H9 (cell line): ENCODE measurements at regions not wholly inside any gene's neighbourhood (a gene's known extent, or its start where the extent isn't known, plus 50 kb on each side); places are given as distances from the start of the nearest gene placed in this dataset.

ENCODE experiments used
- DNase-seq: peaks from one replicate; pipeline ENCODE4 v3.0.0-alpha.2; 2017
- H2AFZ ChIP-seq: one replicate; pipeline ENCODE4 v1.6.1; 2013; ENCODE audit warnings: mild to moderate bottlenecking, low read length, control low read depth, moderate library complexity
- H2AK5ac ChIP-seq: 2 replicates; pipeline ENCODE4 v1.6.1; 2013; ENCODE audit warnings: low read length, control low read depth, mixed read lengths; ENCODE audit not compliant: insufficient read length
- H2BK120ac ChIP-seq: one replicate; pipeline ENCODE4 v1.6.1; 2013; ENCODE audit warnings: low read depth, mild to moderate bottlenecking, low read length, control low read depth, inconsistent platforms; ENCODE audit not compliant: poor library complexity, severe bottlenecking
- H2BK12ac ChIP-seq: 2 replicates; pipeline ENCODE4 v1.6.1; 2013; ENCODE audit warnings: low read length, control low read depth, mixed read lengths, low read depth; ENCODE audit not compliant: insufficient read length
- H2BK15ac ChIP-seq: 2 replicates; pipeline ENCODE4 v1.6.1; 2013; ENCODE audit warnings: low read depth, low read length, control low read depth
- H2BK20ac ChIP-seq: one replicate; pipeline ENCODE4 v1.6.1; 2013; ENCODE audit warnings: low read depth, mild to moderate bottlenecking, low read length, control low read depth, inconsistent platforms; ENCODE audit not compliant: poor library complexity, severe bottlenecking
- H2BK5ac ChIP-seq: 2 replicates; pipeline ENCODE4 v1.6.1; 2013; ENCODE audit warnings: low read length, control low read depth, mixed read lengths; ENCODE audit not compliant: insufficient read length
- H3K14ac ChIP-seq: 2 replicates; pipeline ENCODE4 v1.6.1; 2013; ENCODE audit warnings: low read length, control low read depth; ENCODE audit not compliant: insufficient read depth
- H3K18ac ChIP-seq: 2 replicates; pipeline ENCODE4 v1.6.1; 2013; ENCODE audit warnings: low read depth, mild to moderate bottlenecking, mixed read lengths, low read length, control low read depth; ENCODE audit not compliant: insufficient read length
- H3K23ac ChIP-seq: 2 replicates; pipeline ENCODE4 v1.6.1; 2013; ENCODE audit warnings: low read length, control low read depth, mixed read lengths, low read depth; ENCODE audit not compliant: insufficient read length
- H3K23me2 ChIP-seq: 2 replicates; pipeline ENCODE4 v1.6.1; 2013; ENCODE audit warnings: low read depth, mild to moderate bottlenecking, mixed read lengths, low read length, control low read depth; ENCODE audit not compliant: insufficient read length, poor library complexity, severe bottlenecking
- H3K27ac ChIP-seq: 2 replicates; pipeline ENCODE4 v1.5.1; 2013; ENCODE audit warnings: low read length, control low read depth, mixed read lengths, low read depth; ENCODE audit not compliant: insufficient read length
- H3K27me3 ChIP-seq: 2 replicates; pipeline ENCODE4 v1.6.1; 2013; ENCODE audit warnings: low read length, control low read depth, inconsistent platforms; ENCODE audit not compliant: insufficient read depth
- H3K4ac ChIP-seq: 2 replicates; pipeline ENCODE4 v1.6.1; 2013; ENCODE audit warnings: low read depth, mild to moderate bottlenecking, control low read depth, inconsistent platforms, low read length, moderate library complexity
- H3K4me1 ChIP-seq: 2 replicates; pipeline ENCODE4 v1.6.1; 2013; ENCODE audit warnings: low read length, control low read depth, inconsistent platforms; ENCODE audit not compliant: insufficient read depth
- H3K4me2 ChIP-seq: 2 replicates; pipeline ENCODE4 v1.6.1; 2013; ENCODE audit warnings: low read length, control low read depth, mixed read lengths; ENCODE audit not compliant: insufficient read length, insufficient read depth
- H3K56ac ChIP-seq: 2 replicates; pipeline ENCODE4 v1.6.1; 2013; ENCODE audit warnings: low read depth, mild to moderate bottlenecking, mixed read lengths, low read length, control low read depth; ENCODE audit not compliant: insufficient read length
- H3K79me1 ChIP-seq: 2 replicates; pipeline ENCODE4 v1.6.1; 2013; ENCODE audit warnings: low read depth, mild to moderate bottlenecking, moderate library complexity, low read length, control low read depth, inconsistent platforms; ENCODE audit not compliant: insufficient read depth, poor library complexity, severe bottlenecking
- H3K79me2 ChIP-seq: 2 replicates; pipeline ENCODE4 v1.6.1; 2013; ENCODE audit warnings: low read length, control low read depth, inconsistent platforms; ENCODE audit not compliant: insufficient read depth
- H3K9ac ChIP-seq: 2 replicates; pipeline ENCODE4 v1.6.1; 2013; ENCODE audit warnings: low read length, control low read depth, mixed read lengths; ENCODE audit not compliant: insufficient read length; ENCODE audit errors: extremely low read depth
- H3K9me3 ChIP-seq: one replicate; pipeline ENCODE4 v1.6.1; 2013; ENCODE audit warnings: low read depth, low read length, inconsistent platforms; ENCODE audit not compliant: control insufficient read depth
- H3T11ph ChIP-seq: one replicate; pipeline ENCODE4 v1.6.1; 2013; ENCODE audit warnings: mild to moderate bottlenecking, low read length, control low read depth, inconsistent platforms
- H4K20me1 ChIP-seq: one replicate; pipeline ENCODE4 v1.6.1; 2013; ENCODE audit not compliant: control insufficient read depth, insufficient read length, insufficient read depth
- H4K5ac ChIP-seq: 2 replicates; pipeline ENCODE4 v1.6.1; 2013; ENCODE audit warnings: low read depth, mild to moderate bottlenecking, mixed read lengths, low read length, control low read depth; ENCODE audit not compliant: insufficient read length
- H4K8ac ChIP-seq: replicated peaks from 2 replicates; pipeline ENCODE4 v1.6.1; 2013; ENCODE audit warnings: low read length, control low read depth, mixed read lengths, low read depth; ENCODE audit not compliant: insufficient read length
- H4K91ac ChIP-seq: 2 replicates; pipeline ENCODE4 v1.6.1; 2013; ENCODE audit warnings: low read depth, mild to moderate bottlenecking, moderate library complexity, mixed read lengths, low read length, control low read depth; ENCODE audit not compliant: insufficient read length
- H3K27ac Mint-ChIP-seq, 3 experiments: 2 replicates in 2 of 3; 3 replicates in 1 of 3; pipeline ENCODE4 v1.8.0; 2020 to 2021; ENCODE audit warnings: mixed read lengths in 3 of 3, mild to moderate bottlenecking in 1 of 3, moderate library complexity in 1 of 3
- H3K27me3 Mint-ChIP-seq: 2 replicates; pipeline ENCODE4 v1.8.0; 2021; ENCODE audit warnings: low read depth, mild to moderate bottlenecking, moderate library complexity, mixed read lengths
- H3K36me3 Mint-ChIP-seq, 3 experiments: 2 replicates in 2 of 3; 3 replicates in 1 of 3; pipeline ENCODE4 v1.8.0; 2020 to 2021; ENCODE audit warnings: low read depth in 3 of 3, mixed read lengths in 3 of 3; ENCODE audit not compliant: insufficient read depth in 1 of 3
- H3K4me1 Mint-ChIP-seq, 2 experiments: 2 replicates each; pipeline ENCODE4 v1.8.0; 2020; ENCODE audit warnings: mixed read lengths in 2 of 2
- H3K4me3 Mint-ChIP-seq, 2 experiments: 2 replicates in 1 of 2; 3 replicates in 1 of 2; pipeline ENCODE4 v1.8.0; 2020 to 2021; ENCODE audit warnings: mild to moderate bottlenecking in 2 of 2, mixed read lengths in 2 of 2, moderate library complexity in 1 of 2
- H3K9me3 Mint-ChIP-seq, 2 experiments: 2 replicates in 1 of 2; 3 replicates in 1 of 2; pipeline ENCODE4 v1.8.0; 2020; ENCODE audit warnings: mild to moderate bottlenecking in 2 of 2, mixed read lengths in 2 of 2, moderate library complexity in 1 of 2
- CTCF ChIP-seq: fragments of 200-600 bp; sonication (generic); conservative IDR thresholded peaks from 3 replicates; pipeline ENCODE4 v1.8.0; 2021; ENCODE audit warnings: antibody characterized with exemption, mild to moderate bottlenecking
- WGBS: extraction: QIAGEN DNeasy Blood & Tissue Kit; methylation state at CpG from one replicate; pipeline ENCODE4 v1.1.7; 2013; ENCODE audit warnings: missing lambda C conversion rate, low lambda C conversion rate, mixed read lengths; ENCODE audit not compliant: insufficient read length; ENCODE audit errors: extremely low coverage; 5-methylcytosine and 5-hydroxymethylcytosine counted together

GRCh38 chr3:10628891-10629670 lies 123.7 kb upstream of the ATP2B2 start:
- TF ChIP-seq CTCF: no peak
- Histone ChIP-seq H3K27me3 (no peaks in the 10 kb centered on the region), H3K4me2 (no peak overlapping the region), H4K8ac (no peak overlapping the region), H3K27ac (no peak overlapping the region), H3K14ac (no peak overlapping the region; the same call in 1 of the 2 replicates), H4K91ac (no peak overlapping the region), H2AK5ac (no peak overlapping the region), H3K56ac (no peak overlapping the region), H2BK15ac (no peak overlapping the region), H3T11ph (no peak overlapping the region), H3K79me1 (no peaks in the 10 kb centered on the region), H3K23me2 (no peaks in the 10 kb centered on the region), H2AFZ (no peak overlapping the region), H3K9me3 (no peaks in the 10 kb centered on the region), H3K9ac (no peak overlapping the region), H3K23ac (no peak overlapping the region), H2BK120ac (no peak overlapping the region), H4K5ac (no peak overlapping the region), H2BK12ac (no peak overlapping the region), H2BK5ac (no peak overlapping the region), H3K79me2 (no peaks in the 10 kb centered on the region), H3K4ac (no peak overlapping the region), H4K20me1 (no peaks in the 10 kb centered on the region), H2BK20ac (no peak overlapping the region), H3K18ac (no peak overlapping the region), H3K4me1 (peaks cover 4% of the 10 kb centered on the region; the same call in 1 of the 2 replicates)
- WGBS: no CpG with 5 or more reads among the region's 30 CpGs
- Mint-ChIP-seq H3K27ac (peak overlapping the region in 1 of 3 experiments; percentile 59; a peak in 1 of 7 replicates), H3K4me3 (no peak overlapping the region), H3K36me3 (no peaks in the 10 kb centered on the region; a peak in 1 of 7 replicates), H3K27me3 (peaks cover 2% of the 10 kb centered on the region), H3K4me1 (peaks cover 18 to 23% of the 10 kb centered on the region in 2 experiments), H3K9me3 (no peaks in the 10 kb centered on the region; a peak in 1 of 5 replicates)
- DNase-seq: no peak
